Astrocyte (in vitro differentiated cells and primary cell): ENCODE measurements at regions not wholly inside any gene's neighbourhood (a gene's known extent, or its start where the extent isn't known, plus 50 kb on each side); places are given as distances from the start of the nearest gene placed in this dataset.

Source experiments
- CTCF ChIP-seq: IDR thresholded peaks from 2 replicates; pipeline ENCODE4 v1.5.1; 2011; ENCODE audit warnings: low read depth, mild to moderate bottlenecking, inconsistent platforms, low read length, moderate library complexity; ENCODE audit not compliant: insufficient read depth
- EZH2 ChIP-seq: IDR thresholded peaks from 2 replicates; pipeline ENCODE4 v1.6.1; 2012; ENCODE audit warnings: mild to moderate bottlenecking, low read length, inconsistent platforms; ENCODE audit not compliant: insufficient read depth

GRCh38 chr2:8391126-8391525, 290.7 kb upstream of the ID2 start:
- TF ChIP-seq CTCF (no peak), EZH2 (no peak)
